GM18499 (cell line): ENCODE measurements at regions not wholly inside any gene's neighbourhood (a gene's known extent, or its start where the extent isn't known, plus 50 kb on each side); places are given as distances from the start of the nearest gene placed in this dataset.

Source experiments
- ATAC-seq: cut with Tn5 transposase; IDR thresholded peaks from one replicate; pipeline ENCODE4 v1.9.1; 2021; ENCODE audit warnings: moderate number of reproducible peaks; ENCODE audit not compliant: insufficient read depth, unreplicated experiment

DNA sequence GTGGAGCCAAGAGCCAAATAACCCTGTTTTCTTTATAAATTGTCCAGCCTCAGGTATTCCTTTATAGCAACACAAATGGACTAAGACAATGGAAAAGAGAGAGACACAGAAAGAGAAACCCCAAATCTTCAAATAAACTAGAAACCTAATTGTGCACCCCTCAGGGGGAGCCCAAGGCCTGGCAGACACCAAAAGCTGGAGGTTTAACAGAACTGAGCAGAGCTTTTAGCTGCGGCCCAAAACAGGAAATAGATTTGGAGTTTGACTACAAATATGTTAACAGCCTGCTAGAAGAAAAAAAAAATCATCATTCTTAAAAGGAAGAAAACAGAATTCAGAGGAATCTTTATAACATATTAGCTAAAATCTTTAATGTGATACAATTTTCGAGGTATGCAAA, 1135.0 kb downstream of the GATA3 start:
- no peak for ATAC-seq

DNA sequence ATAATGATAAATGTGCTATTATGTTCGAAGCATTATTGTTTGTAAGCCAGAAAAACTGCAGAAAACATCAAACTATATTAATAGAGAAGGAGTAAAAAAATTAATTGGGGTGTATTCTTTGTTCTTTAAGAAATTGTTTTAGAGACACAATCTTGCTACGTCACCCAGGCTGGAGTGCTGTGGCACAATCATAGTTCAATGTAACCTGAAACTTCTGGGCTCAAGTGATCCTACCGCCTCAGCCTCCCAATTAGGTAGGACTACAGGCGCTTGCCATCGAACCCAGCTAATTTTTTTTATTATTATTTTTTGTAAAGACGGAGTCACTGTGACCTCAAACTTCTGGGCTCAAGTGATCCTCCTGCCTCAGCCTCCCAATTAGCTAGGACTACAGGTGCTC, 1138.6 kb downstream of the GATA3 start:
- ATAC-seq, result no peak

DNA sequence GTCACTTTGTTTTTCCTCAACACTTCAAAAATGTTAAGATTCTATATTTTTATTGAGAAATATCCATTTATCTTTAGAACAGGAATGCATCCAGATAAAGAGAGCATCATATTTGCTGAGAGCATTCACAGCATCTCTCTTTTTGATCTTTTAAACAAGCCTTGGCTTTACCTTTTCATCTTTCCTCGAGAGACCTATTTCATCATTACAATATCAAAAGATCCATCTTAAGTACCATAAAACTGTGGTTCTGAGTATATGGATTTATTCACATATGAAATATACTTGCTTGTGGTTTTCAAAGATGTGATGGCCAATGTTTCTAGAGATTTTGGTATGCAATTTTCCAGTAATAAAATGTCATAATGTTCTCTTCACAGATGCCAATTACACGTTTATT, 1140.9 kb downstream of the GATA3 start:
- no peak for ATAC-seq

DNA sequence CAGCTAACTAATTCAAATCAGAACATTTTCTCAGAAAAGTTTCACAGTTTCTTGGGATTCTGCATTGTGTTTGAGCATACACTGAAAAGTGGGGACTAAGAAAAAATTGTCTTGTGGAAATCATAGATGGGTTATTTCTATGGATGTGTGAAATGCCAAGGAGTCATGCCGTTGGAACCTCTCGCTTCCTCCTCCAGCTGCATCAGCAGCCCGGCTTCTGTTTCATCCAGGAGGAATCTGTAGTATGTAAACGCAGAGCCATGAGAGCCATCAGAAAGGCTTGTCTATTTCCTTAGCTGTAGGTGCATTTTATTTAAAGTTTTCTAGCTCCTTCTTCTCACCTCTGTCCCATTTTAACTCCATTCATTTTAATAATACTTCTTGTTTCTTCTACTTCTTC, 1144.1 kb downstream of the GATA3 start:
- no peak for ATAC-seq

DNA sequence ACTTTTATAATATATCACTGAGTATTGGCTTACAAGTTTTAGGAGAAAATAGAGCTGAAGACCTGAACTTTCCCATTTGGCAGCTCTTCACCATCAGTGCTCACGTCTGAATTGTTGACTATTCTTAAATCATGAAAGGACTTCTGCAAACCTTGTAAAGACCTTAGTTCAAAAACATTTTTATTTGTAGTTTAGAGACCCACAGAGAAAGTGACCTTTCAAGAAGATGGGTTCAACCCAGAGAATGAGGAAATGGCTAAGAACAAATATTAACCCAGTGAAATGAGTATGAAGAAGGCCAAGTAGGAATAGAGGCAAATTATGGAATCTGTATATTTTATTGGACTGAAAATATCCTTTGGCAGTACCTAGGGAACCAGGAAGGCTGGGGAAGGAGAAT, 1151.1 kb downstream of the GATA3 start:
- ATAC-seq, result no peak

DNA sequence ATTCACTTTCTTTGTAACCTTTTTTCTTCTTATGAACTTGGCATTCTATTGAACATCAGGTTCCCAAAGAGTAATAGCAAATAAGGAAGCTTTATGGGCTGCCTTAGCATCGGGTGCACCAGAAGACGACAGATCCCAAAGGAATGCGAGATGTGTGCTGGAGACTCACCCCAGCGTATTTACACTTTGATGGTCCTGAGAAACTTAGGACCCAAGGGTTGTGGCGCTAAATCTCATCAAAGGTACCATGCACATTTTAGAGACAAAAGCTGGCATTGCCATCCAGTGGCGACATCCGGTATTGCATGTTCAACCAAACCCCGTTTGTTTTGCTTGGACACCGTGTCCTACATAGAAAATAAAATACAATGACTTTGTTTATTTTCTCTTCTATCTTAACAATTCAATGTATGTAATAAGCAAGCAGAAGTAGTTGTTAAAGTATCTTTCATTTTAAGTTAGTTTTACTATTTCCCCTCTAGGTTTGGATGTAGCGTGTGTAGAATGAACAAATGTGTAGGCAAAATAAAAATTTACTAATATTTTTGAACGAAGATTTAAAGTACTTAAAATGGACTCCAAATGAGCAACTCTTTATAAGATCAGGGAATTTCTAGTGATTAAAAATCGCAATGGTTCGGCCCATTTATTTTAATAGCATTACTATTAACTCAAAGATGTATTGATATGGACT, 1154.8 kb downstream of the GATA3 start:
- no peak for ATAC-seq

DNA sequence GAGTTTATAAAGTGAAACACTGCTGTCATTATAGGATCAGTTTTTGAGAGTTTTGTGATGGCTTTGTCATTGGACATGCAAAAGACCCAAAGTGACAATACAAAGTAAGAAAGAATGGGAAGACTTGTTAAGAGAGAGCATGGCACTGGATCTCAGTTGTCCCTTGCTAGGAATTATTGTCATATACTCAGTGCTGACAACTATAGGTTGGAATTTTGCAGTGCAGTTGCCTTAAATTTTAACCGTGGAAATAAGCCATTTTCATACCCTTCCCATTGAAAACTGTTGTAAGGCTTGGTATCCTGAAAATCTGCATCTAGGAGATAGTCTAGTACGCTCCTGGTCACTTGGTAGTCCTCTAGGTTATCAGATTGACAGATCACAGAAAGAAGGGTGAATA, 1156.7 kb downstream of the GATA3 start:
- no peak for ATAC-seq

DNA sequence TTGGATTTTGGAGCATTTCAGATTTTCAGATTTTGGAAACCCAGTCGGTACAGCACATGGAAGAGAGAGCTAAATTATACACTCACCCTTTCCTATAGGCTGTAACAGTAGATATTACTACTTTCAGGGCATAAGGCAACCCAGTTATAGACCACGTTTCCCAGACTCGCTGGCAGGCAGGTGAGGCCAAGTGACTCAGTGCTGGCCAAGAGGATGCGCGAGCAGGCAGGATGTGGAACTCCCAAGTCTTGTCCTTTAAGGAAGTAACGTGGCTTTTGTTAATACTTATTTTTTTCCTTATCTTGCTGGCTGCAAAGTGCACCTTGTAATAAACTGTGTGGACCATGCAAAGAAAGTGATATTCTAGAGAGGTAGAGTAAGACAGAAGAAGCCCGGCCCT, 1160.1 kb downstream of the GATA3 start:
- no peak for ATAC-seq

DNA sequence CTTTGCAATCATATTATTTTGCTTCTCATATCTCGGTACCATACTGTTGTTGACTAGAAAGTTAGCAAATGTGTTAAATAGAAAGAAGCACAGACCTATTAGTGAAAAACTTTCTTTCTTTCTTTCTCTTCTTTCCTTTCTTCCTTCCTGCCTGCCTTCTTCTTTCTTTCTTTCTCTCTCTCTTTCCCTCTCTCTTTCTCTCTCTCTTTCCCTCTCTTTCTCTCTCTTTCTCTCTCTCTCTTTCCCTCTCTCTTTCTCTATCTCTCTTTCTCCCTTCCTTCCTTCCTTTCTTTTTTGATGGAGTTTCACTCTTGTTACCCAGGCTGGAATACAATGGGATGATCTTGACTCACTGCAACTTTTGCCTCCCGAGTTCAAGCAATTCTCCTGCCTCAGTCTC, 1160.6 kb downstream of the GATA3 start:
- no peak for ATAC-seq

DNA sequence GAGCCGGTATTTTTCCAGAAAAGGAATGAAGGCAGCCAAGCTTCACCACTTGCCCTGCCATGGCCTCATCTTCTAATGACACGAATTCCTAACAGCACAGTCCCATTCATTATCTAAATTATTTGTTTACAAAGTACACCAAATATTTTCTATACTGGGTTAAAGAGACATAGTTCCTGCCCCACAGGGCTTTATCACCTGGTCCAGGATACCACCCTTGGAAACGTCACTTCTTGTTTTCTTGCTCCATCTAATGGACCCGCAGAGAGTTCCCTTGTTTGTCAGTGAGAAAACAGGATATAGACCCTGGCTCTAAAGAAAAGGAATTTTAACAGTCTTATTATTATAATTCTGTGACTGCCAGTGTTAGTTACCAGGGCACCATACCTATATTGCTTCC, 1165.4 kb downstream of the GATA3 start:
- no peak for ATAC-seq

DNA sequence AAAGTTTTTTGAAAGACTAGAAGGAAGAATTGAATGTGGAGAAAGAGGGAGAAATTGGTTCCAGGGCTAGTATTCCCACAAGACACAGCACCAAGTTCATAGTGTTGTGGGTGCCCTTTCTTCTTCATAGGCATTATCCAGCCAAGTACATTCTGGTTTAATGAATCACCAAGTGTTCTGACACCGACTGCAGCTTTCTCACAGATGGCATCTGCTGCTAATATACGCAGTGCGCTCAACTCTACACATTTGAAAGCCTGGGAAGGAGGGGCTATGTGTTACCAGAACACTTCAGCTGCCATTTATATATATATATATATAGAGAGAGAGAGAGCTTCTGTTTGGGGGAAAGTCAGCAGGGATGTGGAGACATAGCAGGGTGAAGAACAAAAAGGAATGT, 1168.4 kb downstream of the GATA3 start:
- no peak for ATAC-seq

DNA sequence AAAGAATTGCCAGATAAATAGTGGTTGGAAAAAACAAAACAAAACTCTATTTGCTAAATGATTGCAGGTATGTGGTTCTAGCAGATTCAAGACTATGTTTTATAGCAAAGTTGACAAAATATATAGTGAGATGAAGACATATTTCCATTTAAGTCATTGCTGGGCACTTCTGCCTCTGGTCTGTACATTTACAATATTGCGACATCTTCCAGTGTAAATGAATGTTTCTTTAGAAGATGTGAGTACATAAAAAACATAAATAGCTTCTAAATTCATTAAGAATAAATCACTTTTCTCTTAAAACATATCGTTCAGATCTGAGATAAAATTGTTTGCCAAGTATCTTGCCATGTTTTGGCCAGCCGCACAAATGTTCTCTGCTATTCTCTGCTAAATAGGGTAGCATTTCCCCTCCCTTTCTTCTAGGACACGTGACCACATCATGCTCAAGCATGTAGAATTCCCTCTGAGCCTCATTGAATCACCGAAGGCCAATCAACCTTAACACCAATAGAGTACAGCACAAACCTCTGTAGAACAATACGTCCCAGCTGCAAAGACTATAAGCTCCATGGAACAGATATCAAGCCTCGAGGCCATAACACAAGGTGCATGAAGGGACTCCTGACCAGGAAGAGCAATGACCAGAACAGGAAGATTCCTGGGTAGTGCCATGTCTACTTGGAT, 1173.3 kb downstream of the GATA3 start:
- no peak for ATAC-seq

DNA sequence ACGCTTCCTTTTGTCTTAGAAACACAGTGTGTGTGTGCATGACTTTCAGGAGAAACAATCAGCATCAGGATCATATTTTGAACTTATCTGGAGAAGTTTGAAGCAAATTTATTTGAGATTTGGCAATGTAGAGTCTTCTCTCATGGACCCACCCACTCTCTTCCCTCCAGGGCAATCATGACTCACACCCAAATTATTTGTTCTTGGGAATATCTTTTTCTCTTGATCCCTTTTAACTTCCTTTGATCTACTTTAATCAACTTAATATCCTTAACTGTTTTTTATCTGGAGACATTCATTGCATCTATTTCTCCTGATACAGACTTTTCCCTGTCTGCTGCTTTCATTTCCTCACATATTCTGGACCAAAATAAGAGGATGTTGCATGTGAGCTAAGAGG, 1174.3 kb downstream of the GATA3 start:
- no peak for ATAC-seq

DNA sequence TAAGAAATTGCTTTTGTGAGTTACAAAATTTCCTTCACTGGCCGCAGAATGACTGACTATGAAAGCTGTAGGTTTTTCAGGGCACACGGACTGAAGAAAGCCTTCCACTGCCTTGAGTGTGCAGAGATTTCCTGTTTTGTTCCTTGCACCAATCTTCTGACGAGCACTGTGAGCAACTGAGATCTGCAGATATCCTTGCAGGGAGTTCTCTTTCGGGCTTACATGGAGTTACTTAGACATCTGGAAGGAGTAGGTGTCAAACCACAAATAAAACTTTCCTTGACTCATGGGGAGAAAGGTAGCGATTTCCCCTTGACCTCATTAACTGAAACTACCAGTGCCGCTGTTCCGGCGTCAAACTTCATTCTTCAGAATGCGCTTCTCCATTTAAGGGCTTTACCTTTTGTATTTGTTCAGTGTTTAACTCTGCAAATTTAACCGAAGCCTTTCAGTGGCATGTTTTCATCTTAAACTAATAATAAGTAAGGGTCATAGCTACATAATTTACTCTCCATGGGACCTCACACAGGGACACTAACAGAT, 1175.3 kb downstream of the GATA3 start:
- ATAC-seq, result no peak

DNA sequence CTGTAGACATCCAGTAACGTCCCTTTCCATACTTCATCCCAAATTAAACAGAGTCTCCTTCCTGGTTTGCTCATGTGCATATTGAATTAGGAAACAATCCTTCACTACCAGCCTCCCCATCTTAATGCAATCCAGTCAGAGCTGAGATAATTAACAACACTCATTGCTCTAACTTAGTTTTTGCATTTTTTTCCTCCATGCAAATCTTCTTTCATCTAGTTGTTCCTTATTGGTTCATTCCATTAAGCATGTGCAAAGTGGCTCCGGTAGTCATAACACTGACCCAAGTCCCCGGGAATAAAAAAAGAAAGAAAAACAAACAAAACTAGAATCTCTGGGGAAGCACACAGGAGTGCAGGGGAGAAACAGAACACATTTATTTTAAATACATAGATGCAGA, 1176.1 kb downstream of the GATA3 start:
- ATAC-seq, result no peak

DNA sequence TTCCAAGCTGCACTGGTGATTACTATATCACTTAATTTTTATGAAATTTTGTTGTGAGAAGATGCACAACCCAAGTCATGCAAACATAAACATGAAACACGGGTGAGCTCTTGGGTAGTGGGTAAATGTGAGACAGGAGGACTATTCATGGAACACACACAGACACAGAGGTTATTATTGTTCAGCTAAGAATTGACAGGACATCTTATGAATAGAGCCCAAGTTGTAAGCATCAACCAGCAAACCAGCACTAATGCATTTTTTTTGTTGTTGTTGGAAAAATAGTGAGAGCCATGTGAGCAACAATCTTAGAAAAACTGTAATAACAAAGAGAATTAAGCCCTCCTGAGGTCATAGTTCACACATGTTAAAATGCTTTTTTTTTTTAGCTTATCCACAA, 1179.7 kb downstream of the GATA3 start:
- no peak for ATAC-seq

DNA sequence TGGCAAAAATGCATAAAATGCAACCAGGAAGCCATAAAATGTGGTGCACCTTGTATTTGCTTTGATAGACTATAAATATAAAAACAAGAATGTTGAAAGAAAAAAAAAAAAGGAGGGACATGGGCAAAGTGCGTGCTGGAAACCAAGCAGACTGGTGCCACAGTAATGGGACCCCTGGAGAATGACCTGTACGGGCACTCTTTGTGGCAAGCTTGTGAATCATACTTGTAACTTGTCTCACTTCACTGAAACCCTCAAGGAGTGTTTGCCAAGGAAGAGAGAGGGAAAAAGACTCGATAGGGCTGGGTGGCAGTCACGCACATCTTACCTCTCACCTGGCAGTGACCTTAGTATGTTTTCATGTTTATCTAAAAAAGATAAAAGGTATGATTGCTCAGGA, 1183.6 kb downstream of the GATA3 start:
- ATAC-seq, result no peak

DNA sequence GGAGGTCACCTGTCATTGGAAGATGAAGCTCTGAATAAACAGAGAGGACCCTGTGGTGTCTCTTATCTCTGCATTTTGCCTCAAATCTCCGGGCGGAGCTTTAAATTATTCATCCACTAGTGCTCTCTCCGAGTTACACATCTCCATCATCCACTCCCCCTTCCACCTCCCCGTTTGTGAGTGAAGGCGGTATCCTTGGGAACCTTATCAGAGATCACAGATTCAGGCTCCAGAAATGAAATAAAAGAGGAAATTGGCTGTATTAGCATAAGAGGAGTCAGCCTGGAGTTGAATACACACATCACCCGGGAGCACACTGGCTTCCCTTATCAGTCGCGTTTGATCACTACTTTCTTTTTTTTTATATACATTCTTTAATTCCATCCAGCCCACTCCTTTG, 1184.8 kb downstream of the GATA3 start:
- ATAC-seq, result no peak

DNA sequence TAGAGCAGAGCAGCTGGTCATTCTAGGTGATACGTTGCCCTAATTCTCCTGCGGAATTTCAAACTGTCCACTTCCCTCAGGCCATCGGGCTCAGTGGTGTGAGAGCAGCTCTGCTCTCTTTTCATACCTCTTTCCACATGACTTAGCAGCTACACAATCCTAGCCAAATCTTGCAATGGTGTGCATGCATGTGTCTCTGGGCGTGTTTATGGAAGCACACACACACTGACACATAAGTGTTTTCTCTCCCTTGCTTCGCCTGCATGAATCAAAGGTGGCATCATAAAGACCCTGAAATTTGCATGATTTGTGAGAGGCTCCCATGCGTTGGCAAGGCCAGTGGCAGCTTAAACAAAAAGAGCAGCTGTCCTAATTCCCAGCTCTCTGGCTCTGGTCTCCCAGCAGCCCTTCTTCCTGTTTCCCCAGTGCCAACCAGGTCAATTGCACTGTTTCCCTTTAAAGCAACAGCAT, 1189.5 kb downstream of the GATA3 start:
- ATAC-seq, result no peak

DNA sequence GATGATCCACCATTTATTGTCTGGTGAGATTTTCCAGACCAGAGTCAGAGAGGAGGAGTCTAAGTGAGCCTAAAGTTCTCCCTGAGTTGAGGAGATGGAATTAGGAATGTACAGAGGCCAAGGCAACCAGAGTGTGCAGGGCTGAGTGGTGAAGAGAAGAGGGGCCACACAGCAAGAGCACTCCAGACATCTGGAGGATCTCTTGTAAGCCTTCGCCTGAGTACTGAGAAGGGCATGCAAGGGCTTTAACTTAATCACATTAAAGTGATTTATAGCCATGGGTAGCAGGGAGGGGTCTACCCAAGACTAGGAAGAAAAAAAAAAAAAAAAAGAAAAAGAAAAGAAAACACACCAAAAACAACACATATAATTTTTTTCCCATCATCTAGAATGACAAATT, 1190.4 kb downstream of the GATA3 start:
- ATAC-seq, result no peak

DNA sequence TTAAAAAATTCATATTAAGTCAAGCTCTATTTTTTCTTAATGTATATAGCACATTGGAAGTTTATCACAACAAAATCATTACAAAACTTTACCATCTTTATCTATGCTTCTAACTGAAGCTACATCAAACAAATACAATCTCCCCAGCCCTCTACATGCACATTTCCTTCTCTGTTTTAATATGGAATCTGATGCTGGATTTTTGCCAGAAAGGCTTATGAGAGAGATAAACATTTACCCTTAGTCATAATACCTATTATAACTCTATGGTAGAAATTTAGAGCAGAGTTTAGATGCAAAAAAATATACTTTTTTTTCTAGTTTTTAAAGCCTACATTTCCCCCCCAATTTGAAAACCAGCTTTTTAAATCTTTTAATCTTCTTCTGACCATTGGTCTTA, 1198.6 kb downstream of the GATA3 start:
- ATAC-seq, result no peak

DNA sequence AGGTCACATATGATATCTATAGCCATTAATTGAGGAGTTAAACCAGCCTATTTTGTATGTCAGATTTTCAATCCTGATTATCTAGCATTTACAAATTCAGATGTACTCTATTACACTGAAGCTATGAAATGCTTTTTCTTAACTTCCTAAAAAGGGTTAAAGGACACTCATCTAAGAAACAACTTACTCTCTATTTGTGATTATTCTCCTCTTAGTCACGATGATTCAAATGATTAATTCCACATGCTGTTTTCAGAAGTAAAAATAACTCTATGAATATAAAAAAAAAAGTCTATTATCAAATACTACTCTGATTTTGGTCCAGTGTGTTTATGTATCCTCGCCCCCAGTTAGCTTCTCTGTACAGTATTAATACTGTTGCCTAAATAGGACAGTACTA, 1199.9 kb downstream of the GATA3 start:
- ATAC-seq, result no peak
